ENCODE measurements at regions not wholly inside any gene's neighbourhood (a gene's known extent, or its start where the extent isn't known, plus 50 kb on each side); places are given as distances from the start of the nearest gene placed in this dataset.

- CTCF ChIA-PET = no interaction called here
- no peak overlapping the region for H3K4me3 ChIP-seq (ENCODE audit: low read depth, low read length)
- TF ChIP-seq CTCF (IDR thresholded peaks at IDR 0.05; ENCODE audit: insufficient read depth, low read length, missing control alignments) = no peak
- DNase-seq (ENCODE audit: low read depth, low spot score) = no peak
- POLR2A ChIA-PET = no interaction called here
Observed at GRCh38 chr4:167550021-167550420, 315.7 kb upstream of the SPOCK3 start.

GRCh38 chr4:167555338-167556022 is 321.2 kb upstream of the SPOCK3 start:
- POLR2A ChIA-PET = no interaction called here
- no peak for TF ChIP-seq CTCF (IDR thresholded peaks at IDR 0.05; ENCODE audit: insufficient read depth, low read length, missing control alignments)
- CTCF ChIA-PET = no interaction called here
- DNase-seq (ENCODE audit: low read depth, low spot score) = no peak
- H3K4me3 ChIP-seq (ENCODE audit: low read depth, low read length) = no peak overlapping the region

GRCh38 chr4:167578906-167579305 is 344.6 kb upstream of the SPOCK3 start:
- no peak overlapping the region for H3K4me3 ChIP-seq (ENCODE audit: low read depth, low read length)
- no peak for DNase-seq (ENCODE audit: low read depth, low spot score)
- ChIA-PET CTCF (no interaction called here), POLR2A (no interaction called here)
- TF ChIP-seq CTCF (IDR thresholded peaks at IDR 0.05; ENCODE audit: insufficient read depth, low read length, missing control alignments) = no peak

GRCh38 chr4:167581449-167581965 is 347.2 kb upstream of the SPOCK3 start:
- no peak overlapping the region for H3K4me3 ChIP-seq (ENCODE audit: low read depth, low read length)
- ChIA-PET POLR2A (no interaction called here), CTCF (no interaction called here)
- no peak for TF ChIP-seq CTCF (IDR thresholded peaks at IDR 0.05; ENCODE audit: insufficient read depth, low read length, missing control alignments)
- DNase-seq (ENCODE audit: low read depth, low spot score) = no peak

- H3K4me3 ChIP-seq (ENCODE audit: low read depth, low read length) = no peak overlapping the region
- POLR2A ChIA-PET = no interaction called here
- no peak for TF ChIP-seq CTCF (IDR thresholded peaks at IDR 0.05; ENCODE audit: insufficient read depth, low read length, missing control alignments)
- no peak for DNase-seq (ENCODE audit: low read depth, low spot score)
- CTCF ChIA-PET = no interaction called here
Observed at GRCh38 chr4:167587361-167587760, 353.1 kb upstream of the SPOCK3 start.

GRCh38 chr4:167595898-167596297 is 361.6 kb upstream of the SPOCK3 start:
- ChIA-PET POLR2A (no interaction called here), CTCF (no interaction called here)
- H3K4me3 ChIP-seq (ENCODE audit: low read depth, low read length) = no peak overlapping the region
- DNase-seq (ENCODE audit: low read depth, low spot score) = no peak
- no peak for TF ChIP-seq CTCF (IDR thresholded peaks at IDR 0.05; ENCODE audit: insufficient read depth, low read length, missing control alignments)

Data from AG04449 (cell line).